ENCODE measurements at regions not wholly inside any gene's neighbourhood (a gene's known extent, or its start where the extent isn't known, plus 50 kb on each side); places are given as distances from the start of the nearest gene placed in this dataset.

- TF ChIP-seq POLR2A (IDR thresholded peaks at IDR 0.05) (no peak), POLR2AphosphoS5 (IDR thresholded peaks at IDR 0.05) (no peak), CTCF (IDR thresholded peaks at IDR 0.05) (no peak)
- intact Hi-C loops (cut with DNase I; ENCODE audit: low total_unique reads) = no loop called here
- Histone ChIP-seq H3K27me3 (peaks cover 0 to 80% of the 10 kb centered on the region in 2 donors), H3K27ac (no peak overlapping the region), H3K4me3 (no peak overlapping the region), H3K9me3 (no peaks in the 10 kb centered on the region), H3K4me1 (no peaks in the 10 kb centered on the region), H3K36me3 (no peaks in the 10 kb centered on the region)
- no peak for DNase-seq (ENCODE audit: low spot score in 2 of 2)
These were observed 138.3 kb downstream of the OLFM1 start for GRCh38 chr9:135225619-135226228.

- no peaks in the 10 kb centered on the region for H3K9me3 ChIP-seq
- H3K27me3 ChIP-seq = peaks cover 0 to 78% of the 10 kb centered on the region in 2 donors
- H3K36me3 ChIP-seq = no peaks in the 10 kb centered on the region
- no peaks in the 10 kb centered on the region for H3K4me1 ChIP-seq
- TF ChIP-seq CTCF (IDR thresholded peaks at IDR 0.05) = no peak
- no peak for TF ChIP-seq POLR2AphosphoS5 (IDR thresholded peaks at IDR 0.05)
- TF ChIP-seq POLR2A (IDR thresholded peaks at IDR 0.05) = no peak
- intact Hi-C loops (cut with DNase I; ENCODE audit: low total_unique reads) = no loop called here
- no peak for DNase-seq (ENCODE audit: low spot score in 2 of 2)
- no peak overlapping the region for H3K27ac ChIP-seq
- H3K4me3 ChIP-seq = no peak overlapping the region
These were observed 139.0 kb downstream of the OLFM1 start for GRCh38 chr9:135226369-135227050.

- Histone ChIP-seq H3K9me3 (no peaks in the 10 kb centered on the region), H3K4me3 (no peak overlapping the region), H3K4me1 (no peaks in the 10 kb centered on the region), H3K36me3 (no peaks in the 10 kb centered on the region), H3K27ac (no peak overlapping the region), H3K27me3 (peaks cover 0 to 67% of the 10 kb centered on the region in 2 donors)
- intact Hi-C loops (cut with DNase I; ENCODE audit: low total_unique reads) = no loop called here
- DNase-seq (ENCODE audit: low spot score in 2 of 2) = no peak
- TF ChIP-seq CTCF (IDR thresholded peaks at IDR 0.05) (no peak), POLR2A (IDR thresholded peaks at IDR 0.05) (no peak), POLR2AphosphoS5 (IDR thresholded peaks at IDR 0.05) (no peak)
These were observed 140.3 kb downstream of the OLFM1 start for GRCh38 chr9:135227641-135228251.

DNA sequence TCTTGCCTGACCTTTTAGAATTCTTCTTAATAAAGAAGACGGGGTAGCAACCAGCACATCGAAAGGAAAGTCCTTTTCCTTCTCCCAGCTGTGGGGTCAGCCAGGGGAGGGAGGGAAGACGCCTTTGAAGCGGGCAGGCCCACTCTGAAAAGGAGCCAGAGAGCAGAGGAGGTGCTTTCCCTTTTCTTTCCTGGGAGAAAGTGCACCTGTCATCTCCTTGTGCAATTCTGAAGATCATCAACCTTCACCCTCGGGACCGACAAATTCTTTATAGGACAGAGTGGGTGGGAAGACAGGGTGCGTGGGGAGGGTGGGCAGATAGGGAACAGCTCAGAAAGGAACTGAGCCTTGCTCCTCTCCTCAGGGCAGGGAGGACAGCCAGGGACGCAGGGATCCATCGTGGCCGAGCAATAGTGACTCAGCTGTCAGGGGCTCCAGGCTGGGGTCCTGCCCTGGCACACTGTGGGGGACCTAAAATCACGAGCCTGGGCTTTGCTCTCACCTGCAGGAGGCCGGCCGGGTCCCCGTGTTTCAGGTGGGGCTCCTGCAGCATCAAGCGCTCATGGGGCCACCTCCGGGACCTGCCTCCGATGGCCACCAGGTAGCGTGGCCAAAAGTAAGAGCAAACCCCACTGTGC lies 141.0 kb downstream of the OLFM1 start:
- Histone ChIP-seq H3K36me3 (no peaks in the 10 kb centered on the region), H3K27me3 (peaks cover 0 to 60% of the 10 kb centered on the region in 2 donors), H3K9me3 (no peaks in the 10 kb centered on the region), H3K27ac (no peak overlapping the region), H3K4me1 (no peaks in the 10 kb centered on the region), H3K4me3 (no peak overlapping the region)
- intact Hi-C loops (cut with DNase I; ENCODE audit: low total_unique reads) = no loop called here
- no peak for TF ChIP-seq POLR2A (IDR thresholded peaks at IDR 0.05)
- no peak for TF ChIP-seq CTCF (IDR thresholded peaks at IDR 0.05)
- no peak for TF ChIP-seq POLR2AphosphoS5 (IDR thresholded peaks at IDR 0.05)
- no peak for DNase-seq (ENCODE audit: low spot score in 2 of 2)

All from breast epithelium (tissue), 4 donors.